B cell (primary cell): ENCODE measurements at regions not wholly inside any gene's neighbourhood (a gene's known extent, or its start where the extent isn't known, plus 50 kb on each side); places are given as distances from the start of the nearest gene placed in this dataset.

Experiments
- ATAC-seq: fragments of 200-7000 bp; cut with Tn5 transposase; one replicate; pipeline ENCODE4 v1.10.0; 2021; ENCODE audit warnings: low read depth, mild to moderate bottlenecking, moderate number of reproducible peaks, moderate library complexity
- CTCF ChIA-PET: fragments of 350-600 bp; sonication (Branson Sonifier 250); formaldehyde crosslinking; loops from one replicate; lab custom pipeline; 2021; ENCODE audit warnings: antibody characterized with exemption, inconsistent platforms; lab: Charles Lee
- POLR2A ChIA-PET: fragments of 350-600 bp; sonication (Branson Sonifier 250); formaldehyde crosslinking; loops from one replicate; lab custom pipeline; 2021; ENCODE audit warnings: antibody characterized with exemption; lab: Charles Lee
- DNase-seq: peaks from one replicate; pipeline ENCODE4 v3.0.0; 2013
- H2AFZ ChIP-seq: 2 replicates; pipeline ENCODE4 v1.6.1; 2012; ENCODE audit warnings: mild to moderate bottlenecking, low read depth, low read length; ENCODE audit not compliant: insufficient read depth, poor library complexity, severe bottlenecking
- H3K27ac ChIP-seq, 2 donors: 1 replicate in 1 of 2; 2 replicates in 1 of 2; pipeline ENCODE4 v1.5.1; 2012 to 2013; ENCODE audit warnings: low read length in 2 of 2, mild to moderate bottlenecking in 2 of 2, moderate library complexity in 1 of 2
- H3K27me3 ChIP-seq, 4 experiments: fragments of 200-600 bp in 1 of 4; sonication (generic) in 1 of 4; replicated peaks in 1 of 4; 1 replicate in 2 of 4; 2 replicates in 2 of 4; pipeline versions ENCODE4 v1.6.1 to v1.7.0; 2013 to 2016; ENCODE audit warnings: low read length in 3 of 4, mild to moderate bottlenecking in 2 of 4, mixed read lengths in 1 of 4, moderate library complexity in 1 of 4; ENCODE audit not compliant: insufficient read depth in 4 of 4, control insufficient read depth in 3 of 4; ENCODE audit errors: control extremely low read depth in 1 of 4
- H3K36me3 ChIP-seq, 2 experiments: replicated peaks in 1 of 2; 1 replicate in 1 of 2; 2 replicates in 1 of 2; pipeline versions ENCODE4 v1.6.1 to v1.7.1; 2013; ENCODE audit warnings: low read length in 1 of 2; ENCODE audit not compliant: insufficient read depth in 2 of 2, control insufficient read depth in 1 of 2; ENCODE audit errors: control extremely low read depth in 1 of 2, extremely low read depth in 1 of 2
- H3K4me1 ChIP-seq, 2 donors: fragments of 200-600 bp in 1 of 2; sonication (generic) in 1 of 2; 1 replicate in 1 of 2; 2 replicates in 1 of 2; pipeline versions ENCODE4 v1.5.1 to v1.6.1; 2013 to 2017; ENCODE audit warnings: low read length in 2 of 2; ENCODE audit not compliant: control insufficient read depth in 2 of 2, insufficient read depth in 2 of 2
- H3K4me2 ChIP-seq: replicated peaks from 2 replicates; pipeline ENCODE3; 2012; ENCODE audit warnings: mild to moderate bottlenecking, low read depth, low read length; ENCODE audit not compliant: poor library complexity, severe bottlenecking
- H3K4me3 ChIP-seq, 5 experiments: fragments of 200-600 bp in 1 of 5; sonication (generic) in 1 of 5; 1 replicate in 3 of 5; 2 replicates in 2 of 5; pipeline versions ENCODE4 v1.5.1 to v1.7.0; 2011 to 2016; ENCODE audit warnings: low read length in 4 of 5, mild to moderate bottlenecking in 4 of 5, low read depth in 2 of 5, control low read depth in 1 of 5, moderate library complexity in 1 of 5; ENCODE audit not compliant: insufficient read depth in 1 of 5; ENCODE audit errors: control extremely low read depth in 1 of 5, extremely low read depth in 1 of 5
- H3K79me2 ChIP-seq: fragments of 200-600 bp; sonication (generic); one replicate; pipeline ENCODE4 v1.6.0; 2016; ENCODE audit warnings: low read length; ENCODE audit not compliant: control insufficient read depth, insufficient read depth
- H3K9ac ChIP-seq: fragments of 200-600 bp; sonication (generic); 2 replicates; pipeline ENCODE4 v1.6.1; 2017; ENCODE audit warnings: mild to moderate bottlenecking, low read length, moderate library complexity
- H3K9me3 ChIP-seq, 3 donors: one replicate each; pipeline versions ENCODE4 v1.6.1 to v1.7.1; 2013; ENCODE audit warnings: low read length in 2 of 3; ENCODE audit not compliant: control insufficient read depth in 2 of 3, insufficient read depth in 1 of 3; ENCODE audit errors: control extremely low read depth in 1 of 3
- H4K20me1 ChIP-seq: 2 replicates; pipeline ENCODE4 v1.6.0; 2012; ENCODE audit warnings: mild to moderate bottlenecking, low read length; ENCODE audit not compliant: insufficient read depth, control insufficient read depth, poor library complexity, severe bottlenecking
- H3K27ac Mint-ChIP-seq: one replicate; pipeline ENCODE4 v1.8.0; 2021; ENCODE audit warnings: mixed read lengths
- H3K27me3 Mint-ChIP-seq: one replicate; pipeline ENCODE4 v1.8.0; 2021; ENCODE audit warnings: mixed read lengths
- H3K4me1 Mint-ChIP-seq: one replicate; pipeline ENCODE4 v1.8.0; 2021; ENCODE audit warnings: mixed read lengths
- H3K4me3 Mint-ChIP-seq: one replicate; pipeline ENCODE4 v1.8.0; 2021; ENCODE audit warnings: mixed read lengths
- H3K9me3 Mint-ChIP-seq: one replicate; pipeline ENCODE4 v1.8.0; 2022; ENCODE audit warnings: mixed read lengths; ENCODE audit not compliant: insufficient read depth
- CTCF ChIP-seq: fragments of 200-600 bp; IDR thresholded peaks from one replicate; pipeline ENCODE4 v1.8.0; 2022; ENCODE audit warnings: antibody characterized with exemption, mild to moderate bottlenecking
- EZH2 ChIP-seq: IDR thresholded peaks from 2 replicates; pipeline ENCODE4 v1.6.1; 2012; ENCODE audit warnings: borderline replicate concordance, low read depth, mild to moderate bottlenecking, moderate library complexity, low read length; ENCODE audit not compliant: insufficient read depth, poor library complexity, severe bottlenecking
- WGBS: methylation state at CpG from one replicate; pipeline ENCODE4 v1.1.5; 2013; ENCODE audit warnings: missing lambda C conversion rate; ENCODE audit not compliant: insufficient coverage; 5-methylcytosine and 5-hydroxymethylcytosine counted together
- intact Hi-C: fragments of 100-400 bp; cut with micrococcal nuclease; formaldehyde crosslinking; loops from one replicate; pipeline ENCODE4 v1.10.0; 2022

GRCh38 chr12:92625639-92626310 lies 77.0 kb upstream of the PLEKHG7 start:
- no peak overlapping the region for H3K4me2 ChIP-seq
- POLR2A ChIA-PET, result no interaction called here
- no peak overlapping the region for H3K9ac ChIP-seq
- Mint-ChIP-seq H3K4me1 (no peaks in the 10 kb centered on the region), H3K9me3 (peaks cover 4% of the 10 kb centered on the region), H3K27me3 (no peaks in the 10 kb centered on the region), H3K27ac (no peak overlapping the region), H3K4me3 (no peak overlapping the region)
- no peak overlapping the region for H3K27ac ChIP-seq
- H3K36me3 ChIP-seq, result no peaks in the 10 kb centered on the region
- intact Hi-C loops, result no loop called here
- no peak overlapping the region for H3K4me3 ChIP-seq
- no peak overlapping the region for H2AFZ ChIP-seq
- CTCF ChIA-PET, result interaction anchor here (1.6 kb wide), 1 partner anchor 10 kb away, joined by 3 read pairs; no protein-coding TSS in a partner anchor
- no peaks in the 10 kb centered on the region for H4K20me1 ChIP-seq
- no peaks in the 10 kb centered on the region for H3K79me2 ChIP-seq
- no peaks in the 10 kb centered on the region for H3K27me3 ChIP-seq
- TF ChIP-seq EZH2 (no peak), CTCF (no peak)
- no peak for DNase-seq
- H3K9me3 ChIP-seq, result peaks cover 0 to 5% (median 0%) of the 10 kb centered on the region in 3 donors
- no peaks in the 10 kb centered on the region for H3K4me1 ChIP-seq
- ATAC-seq, result no peak
- WGBS, result 83% methylated on average over 1 of the region's 3 CpGs

GRCh38 chr12:92624236-92624635 lies 78.6 kb upstream of the PLEKHG7 start:
- H3K4me1 ChIP-seq, result no peaks in the 10 kb centered on the region
- no peaks in the 10 kb centered on the region for H3K36me3 ChIP-seq
- H3K27me3 Mint-ChIP-seq, result no peaks in the 10 kb centered on the region
- no peaks in the 10 kb centered on the region for H3K4me1 Mint-ChIP-seq
- DNase-seq (no peak), ATAC-seq (no peak)
- H3K4me3 ChIP-seq, result no peak overlapping the region
- POLR2A ChIA-PET, result no interaction called here
- no peaks in the 10 kb centered on the region for H3K27me3 ChIP-seq
- H3K27ac Mint-ChIP-seq, result no peak overlapping the region
- H3K79me2 ChIP-seq, result no peaks in the 10 kb centered on the region
- WGBS, result no CpG with 5 or more reads among the region's 1 CpG
- no peak for TF ChIP-seq EZH2
- no peak for TF ChIP-seq CTCF
- CTCF ChIA-PET, result no interaction called here
- H4K20me1 ChIP-seq, result no peaks in the 10 kb centered on the region
- intact Hi-C loops, result no loop called here
- H2AFZ ChIP-seq, result no peak overlapping the region
- H3K9me3 Mint-ChIP-seq, result peaks cover 4% of the 10 kb centered on the region
- no peak overlapping the region for H3K4me2 ChIP-seq
- H3K27ac ChIP-seq, result no peak overlapping the region
- H3K9me3 ChIP-seq, result peaks cover 0 to 5% (median 0%) of the 10 kb centered on the region in 3 donors
- H3K4me3 Mint-ChIP-seq, result no peak overlapping the region
- H3K9ac ChIP-seq, result no peak overlapping the region
